Panc1 (cell line): ENCODE measurements at regions not wholly inside any gene's neighbourhood (a gene's known extent, or its start where the extent isn't known, plus 50 kb on each side); places are given as distances from the start of the nearest gene placed in this dataset.

Source experiments
- ATAC-seq: fragments of 200-7000 bp; cut with Tn5 transposase; 2 replicates; pipeline ENCODE4 v1.9.1; 2020; ENCODE audit warnings: mild to moderate bottlenecking, moderate library complexity
- BruUV-seq: library from RNA; stranded (reverse); fragments of 400-500 nt; replicated peaks from 2 replicates; lab custom pipeline; 2021; lab: Mats Ljungman, UMichigan
- CTCF ChIA-PET: fragments of 300-600 bp; sonication (Branson Sonifier 250); formaldehyde crosslinking; loops from one replicate; lab custom pipeline; 2022; ENCODE audit warnings: antibody characterized with exemption; lab: Charles Lee
- POLR2A ChIA-PET: fragments of 300-600 bp; sonication (Branson Sonifier 250); formaldehyde crosslinking; loops from one replicate; lab custom pipeline; 2022; ENCODE audit warnings: antibody characterized with exemption; lab: Charles Lee
- DNase-seq: peaks from one replicate; pipeline ENCODE4 v3.0.0-alpha.2; 2010; ENCODE audit warnings: low read depth, low spot score
- H3K27ac ChIP-seq: 2 replicates; pipeline ENCODE4 v1.5.1; 2011; ENCODE audit warnings: mild to moderate bottlenecking, low read length, inconsistent platforms
- H3K27me3 ChIP-seq: fragments of 200-500 bp; sonication (Bioruptor generic); 2 replicates; pipeline ENCODE4 v1.6.0; 2014; ENCODE audit warnings: low read length, inconsistent platforms; ENCODE audit not compliant: control insufficient read depth, insufficient read depth
- H3K36me3 ChIP-seq: fragments of 200-500 bp; sonication (Bioruptor generic); 2 replicates; pipeline ENCODE4 v1.5.1; 2014; ENCODE audit warnings: inconsistent platforms, mild to moderate bottlenecking, low read length, moderate library complexity; ENCODE audit not compliant: control insufficient read depth, insufficient read depth
- H3K4me1 ChIP-seq: 2 replicates; pipeline ENCODE4 v1.5.1; 2011; ENCODE audit warnings: inconsistent platforms, mild to moderate bottlenecking, low read length, moderate library complexity; ENCODE audit not compliant: control insufficient read depth, insufficient read depth
- H3K4me3 ChIP-seq, 2 experiments: 2 replicates each; pipeline ENCODE4 v1.5.1; 2011 to 2012; ENCODE audit warnings: low read depth in 2 of 2, low read length in 2 of 2, mild to moderate bottlenecking in 2 of 2, inconsistent platforms in 1 of 2, moderate library complexity in 1 of 2
- H3K9me3 ChIP-seq: fragments of 200-500 bp; sonication (Bioruptor generic); 2 replicates; pipeline ENCODE4 v1.5.1; 2014; ENCODE audit warnings: low read depth, mild to moderate bottlenecking, inconsistent platforms, low read length, moderate library complexity; ENCODE audit not compliant: control insufficient read depth, insufficient read depth
- POLR2AphosphoS5 ChIP-seq: IDR thresholded peaks from 2 replicates; pipeline ENCODE4 v1.6.1; 2012; ENCODE audit warnings: mild to moderate bottlenecking, low read depth, low read length, moderate library complexity
- SIN3A ChIP-seq: IDR thresholded peaks from 2 replicates; pipeline ENCODE4 v1.6.1; 2012; ENCODE audit warnings: low read depth, mild to moderate bottlenecking, low read length, moderate library complexity, borderline replicate concordance; ENCODE audit not compliant: insufficient read depth
- TCF7L2 ChIP-seq: IDR thresholded peaks from 2 replicates; pipeline ENCODE4 v1.6.1; 2011; ENCODE audit warnings: mild to moderate bottlenecking, low read depth, low read length, inconsistent platforms
- in situ Hi-C: cut with HindIII; loops from 2 replicates; pipeline ENCODE4 v1.10.0; 2016; ENCODE audit warnings: low sequenced_read_pairs, low pct_unique_long_range_greater_than_20kb
- intact Hi-C: fragments of 100-400 bp; cut with micrococcal nuclease; formaldehyde crosslinking; loops from one replicate; pipeline ENCODE4 v1.10.0; 2022; ENCODE audit not compliant: unreplicated experiment
- TF ChIP-seq, protein P1 (sequence below): fragments of 450-650 bp; IDR thresholded peaks from 2 replicates; pipeline ENCODE4 v1.5.1; 2017; ENCODE audit warnings: mild to moderate bottlenecking
- TF ChIP-seq, protein P2 (sequence below), 2 experiments: IDR thresholded peaks; 2 replicates each; pipeline ENCODE4 v1.6.1; 2011 to 2012; ENCODE audit warnings: low read depth in 2 of 2, control low read depth in 1 of 2, low read length in 1 of 2, mild to moderate bottlenecking in 1 of 2, moderate library complexity in 1 of 2; ENCODE audit not compliant: insufficient read depth in 1 of 2

DNA sequence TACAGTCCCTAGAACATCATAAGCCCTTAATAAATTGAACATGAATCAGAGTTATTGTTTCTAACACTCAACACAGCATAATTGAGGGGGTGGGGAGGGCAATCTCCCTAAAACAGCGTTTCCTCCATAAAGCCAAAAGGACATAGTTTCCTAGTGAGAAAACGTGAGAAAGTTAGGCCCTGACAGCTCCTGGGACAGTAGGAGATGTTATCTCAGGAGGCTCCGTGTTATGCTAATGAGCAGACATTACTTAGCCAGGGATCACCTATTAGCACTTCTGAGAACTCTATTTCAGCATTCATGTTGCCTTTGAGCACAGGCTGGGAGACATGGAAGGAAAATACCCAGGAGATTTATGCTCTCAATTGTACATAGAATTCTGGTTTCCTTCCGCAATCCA lies 229.1 kb upstream of the ADAMTS9 start:
- TF ChIP-seq TCF7L2: no peak
- TF ChIP-seq, protein P1, sequence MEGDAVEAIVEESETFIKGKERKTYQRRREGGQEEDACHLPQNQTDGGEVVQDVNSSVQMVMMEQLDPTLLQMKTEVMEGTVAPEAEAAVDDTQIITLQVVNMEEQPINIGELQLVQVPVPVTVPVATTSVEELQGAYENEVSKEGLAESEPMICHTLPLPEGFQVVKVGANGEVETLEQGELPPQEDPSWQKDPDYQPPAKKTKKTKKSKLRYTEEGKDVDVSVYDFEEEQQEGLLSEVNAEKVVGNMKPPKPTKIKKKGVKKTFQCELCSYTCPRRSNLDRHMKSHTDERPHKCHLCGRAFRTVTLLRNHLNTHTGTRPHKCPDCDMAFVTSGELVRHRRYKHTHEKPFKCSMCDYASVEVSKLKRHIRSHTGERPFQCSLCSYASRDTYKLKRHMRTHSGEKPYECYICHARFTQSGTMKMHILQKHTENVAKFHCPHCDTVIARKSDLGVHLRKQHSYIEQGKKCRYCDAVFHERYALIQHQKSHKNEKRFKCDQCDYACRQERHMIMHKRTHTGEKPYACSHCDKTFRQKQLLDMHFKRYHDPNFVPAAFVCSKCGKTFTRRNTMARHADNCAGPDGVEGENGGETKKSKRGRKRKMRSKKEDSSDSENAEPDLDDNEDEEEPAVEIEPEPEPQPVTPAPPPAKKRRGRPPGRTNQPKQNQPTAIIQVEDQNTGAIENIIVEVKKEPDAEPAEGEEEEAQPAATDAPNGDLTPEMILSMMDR: no peak
- TF ChIP-seq, protein P2, sequence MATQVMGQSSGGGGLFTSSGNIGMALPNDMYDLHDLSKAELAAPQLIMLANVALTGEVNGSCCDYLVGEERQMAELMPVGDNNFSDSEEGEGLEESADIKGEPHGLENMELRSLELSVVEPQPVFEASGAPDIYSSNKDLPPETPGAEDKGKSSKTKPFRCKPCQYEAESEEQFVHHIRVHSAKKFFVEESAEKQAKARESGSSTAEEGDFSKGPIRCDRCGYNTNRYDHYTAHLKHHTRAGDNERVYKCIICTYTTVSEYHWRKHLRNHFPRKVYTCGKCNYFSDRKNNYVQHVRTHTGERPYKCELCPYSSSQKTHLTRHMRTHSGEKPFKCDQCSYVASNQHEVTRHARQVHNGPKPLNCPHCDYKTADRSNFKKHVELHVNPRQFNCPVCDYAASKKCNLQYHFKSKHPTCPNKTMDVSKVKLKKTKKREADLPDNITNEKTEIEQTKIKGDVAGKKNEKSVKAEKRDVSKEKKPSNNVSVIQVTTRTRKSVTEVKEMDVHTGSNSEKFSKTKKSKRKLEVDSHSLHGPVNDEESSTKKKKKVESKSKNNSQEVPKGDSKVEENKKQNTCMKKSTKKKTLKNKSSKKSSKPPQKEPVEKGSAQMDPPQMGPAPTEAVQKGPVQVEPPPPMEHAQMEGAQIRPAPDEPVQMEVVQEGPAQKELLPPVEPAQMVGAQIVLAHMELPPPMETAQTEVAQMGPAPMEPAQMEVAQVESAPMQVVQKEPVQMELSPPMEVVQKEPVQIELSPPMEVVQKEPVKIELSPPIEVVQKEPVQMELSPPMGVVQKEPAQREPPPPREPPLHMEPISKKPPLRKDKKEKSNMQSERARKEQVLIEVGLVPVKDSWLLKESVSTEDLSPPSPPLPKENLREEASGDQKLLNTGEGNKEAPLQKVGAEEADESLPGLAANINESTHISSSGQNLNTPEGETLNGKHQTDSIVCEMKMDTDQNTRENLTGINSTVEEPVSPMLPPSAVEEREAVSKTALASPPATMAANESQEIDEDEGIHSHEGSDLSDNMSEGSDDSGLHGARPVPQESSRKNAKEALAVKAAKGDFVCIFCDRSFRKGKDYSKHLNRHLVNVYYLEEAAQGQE (IDR thresholded peaks at IDR 0.05; ENCODE audit: insufficient read depth in 1 of 2, low read depth in 2 of 2, low read length in 1 of 2): no peak
- TF ChIP-seq POLR2AphosphoS5: no peak
- no peak for TF ChIP-seq SIN3A
- ATAC-seq (no peak), DNase-seq (no peak)
- ChIA-PET CTCF (no interaction called here), POLR2A (no interaction called here)
- Histone ChIP-seq H3K9me3 (no peaks in the 10 kb centered on the region), H3K27me3 (no peaks in the 10 kb centered on the region), H3K4me3 (no peak overlapping the region), H3K27ac (no peak overlapping the region), H3K4me1 (no peaks in the 10 kb centered on the region), H3K36me3 (no peaks in the 10 kb centered on the region)
- no TSS peak for BruUV-seq
- intact Hi-C loops (no loop called here), in situ Hi-C loops (no loop called here)

DNA sequence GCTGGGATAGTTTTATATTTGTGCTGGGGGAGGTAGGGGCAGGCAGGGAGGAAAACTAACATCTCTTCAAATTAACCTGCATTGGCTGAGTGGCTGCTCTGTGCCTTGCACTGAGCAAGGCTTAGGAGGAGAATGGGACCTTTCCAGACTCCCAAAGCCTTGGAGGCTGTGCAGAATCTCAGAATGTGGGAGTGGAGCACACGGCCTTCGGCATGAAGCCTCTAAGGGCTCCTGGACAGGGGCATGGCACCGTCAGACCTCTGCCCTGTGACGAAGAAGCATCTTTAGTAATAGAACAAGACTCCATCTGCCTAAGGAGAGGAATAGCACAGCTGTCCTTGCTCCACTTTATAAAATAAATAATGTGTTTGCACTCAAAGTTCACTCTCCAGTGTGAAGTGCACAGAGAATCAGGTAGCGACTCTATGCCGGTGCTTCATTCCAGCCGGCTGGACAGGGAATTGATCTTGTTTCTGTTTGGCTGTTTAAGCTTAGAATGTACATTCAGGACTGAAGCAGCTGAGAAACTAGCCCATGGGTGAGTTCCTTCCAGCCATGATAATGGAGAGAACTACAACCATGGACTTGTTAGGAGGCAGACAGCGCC lies 228.5 kb upstream of the ADAMTS9 start:
- POLR2A ChIA-PET: no interaction called here
- in situ Hi-C loops (no loop called here), intact Hi-C loops (no loop called here)

More for the DNA sequence above, 228.5 kb upstream of the ADAMTS9 start:
- Histone ChIP-seq H3K27ac (no peak overlapping the region), H3K36me3 (no peaks in the 10 kb centered on the region), H3K4me3 (no peak overlapping the region), H3K9me3 (no peaks in the 10 kb centered on the region), H3K4me1 (no peaks in the 10 kb centered on the region), H3K27me3 (no peaks in the 10 kb centered on the region)
- CTCF ChIA-PET: no interaction called here
- DNase-seq (no peak), ATAC-seq (no peak)
- BruUV-seq: no TSS peak
- TF ChIP-seq POLR2AphosphoS5 (no peak), TCF7L2 (no peak), SIN3A (no peak)
- TF ChIP-seq, protein P2 (IDR thresholded peaks at IDR 0.05; ENCODE audit: insufficient read depth in 1 of 2, low read depth in 2 of 2, low read length in 1 of 2): no peak
- TF ChIP-seq, protein P1: no peak
